ENCODE measurements at regions not wholly inside any gene's neighbourhood (a gene's known extent, or its start where the extent isn't known, plus 50 kb on each side); places are given as distances from the start of the nearest gene placed in this dataset.

DNA sequence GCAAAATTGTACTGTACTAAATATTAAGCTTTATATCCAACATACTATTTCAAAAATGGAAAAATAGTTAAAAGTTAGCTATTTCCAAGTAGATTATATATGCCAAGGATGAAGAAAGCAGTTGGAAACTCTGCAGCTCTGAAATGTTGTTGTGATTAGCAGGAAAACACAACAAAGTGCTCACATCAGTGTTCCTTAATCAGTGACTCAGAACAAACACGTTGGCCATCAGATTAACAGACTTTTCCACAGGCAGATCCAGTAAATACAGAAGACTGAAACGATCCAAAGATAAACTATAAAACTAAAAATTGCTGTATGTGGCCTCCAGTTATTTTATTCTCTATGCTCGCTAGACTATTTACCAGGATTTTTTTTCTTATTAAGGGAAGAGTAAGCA is 99.6 kb upstream of the SEMA3D start:
- Mint-ChIP-seq H3K27me3 (ENCODE audit: insufficient read depth) (no peaks in the 10 kb centered on the region), H3K36me3 (ENCODE audit: low read depth) (no peaks in the 10 kb centered on the region), H3K4me3 (no peak overlapping the region), H3K4me1 (peaks cover 25% of the 10 kb centered on the region), H3K27ac (no peak overlapping the region), H3K9me3 (no peaks in the 10 kb centered on the region)
- peaks cover 3% of the 10 kb centered on the region for H3K9me3 ChIP-seq (ENCODE audit: control insufficient read depth, low read length)
- 67 to 68% methylated on average over 2 to 3 of the region's 3 CpGs for WGBS, 2 experiments (ENCODE audit: insufficient coverage in 1 of 2, insufficient read length in 1 of 2)
- H3K9ac ChIP-seq (ENCODE audit: extremely low read depth, low read length, poor library complexity, severe bottlenecking), result no peak overlapping the region
- TF ChIP-seq, protein P1, sequence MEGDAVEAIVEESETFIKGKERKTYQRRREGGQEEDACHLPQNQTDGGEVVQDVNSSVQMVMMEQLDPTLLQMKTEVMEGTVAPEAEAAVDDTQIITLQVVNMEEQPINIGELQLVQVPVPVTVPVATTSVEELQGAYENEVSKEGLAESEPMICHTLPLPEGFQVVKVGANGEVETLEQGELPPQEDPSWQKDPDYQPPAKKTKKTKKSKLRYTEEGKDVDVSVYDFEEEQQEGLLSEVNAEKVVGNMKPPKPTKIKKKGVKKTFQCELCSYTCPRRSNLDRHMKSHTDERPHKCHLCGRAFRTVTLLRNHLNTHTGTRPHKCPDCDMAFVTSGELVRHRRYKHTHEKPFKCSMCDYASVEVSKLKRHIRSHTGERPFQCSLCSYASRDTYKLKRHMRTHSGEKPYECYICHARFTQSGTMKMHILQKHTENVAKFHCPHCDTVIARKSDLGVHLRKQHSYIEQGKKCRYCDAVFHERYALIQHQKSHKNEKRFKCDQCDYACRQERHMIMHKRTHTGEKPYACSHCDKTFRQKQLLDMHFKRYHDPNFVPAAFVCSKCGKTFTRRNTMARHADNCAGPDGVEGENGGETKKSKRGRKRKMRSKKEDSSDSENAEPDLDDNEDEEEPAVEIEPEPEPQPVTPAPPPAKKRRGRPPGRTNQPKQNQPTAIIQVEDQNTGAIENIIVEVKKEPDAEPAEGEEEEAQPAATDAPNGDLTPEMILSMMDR (conservative IDR thresholded peaks at IDR 0.05), result no peak
- H3K27ac ChIP-seq (ENCODE audit: low read depth, low read length), result no peak overlapping the region
- H3K27me3 ChIP-seq (ENCODE audit: control insufficient read depth, insufficient read depth, low read length, poor library complexity, severe bottlenecking), result no peaks in the 10 kb centered on the region
- no peak overlapping the region for H3K4me3 ChIP-seq (ENCODE audit: low read length)
- no peak for DNase-seq
- no peaks in the 10 kb centered on the region for H3K36me3 ChIP-seq (ENCODE audit: control insufficient read depth, insufficient read depth, low read length)
- H3K4me1 ChIP-seq (ENCODE audit: control insufficient read depth, insufficient read depth, low read length), result peaks cover 8% of the 10 kb centered on the region

DNA sequence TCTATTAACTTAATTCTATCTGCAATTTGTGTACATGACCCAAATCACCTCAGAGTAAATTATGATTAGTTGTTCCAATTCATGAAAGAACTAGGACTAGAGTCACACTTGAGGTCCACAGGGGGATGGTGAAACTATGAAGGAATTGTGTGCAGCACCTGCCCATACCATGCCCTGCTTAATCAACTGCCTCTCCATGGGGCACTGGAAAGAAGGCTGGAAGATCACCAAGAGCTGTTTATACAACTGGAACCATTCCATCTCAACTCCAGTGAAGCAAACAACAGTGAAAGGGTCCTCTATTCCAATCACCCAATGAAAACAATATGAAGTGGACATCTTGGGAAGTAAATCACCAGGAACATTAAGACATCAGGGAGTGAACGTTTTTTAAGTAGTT is 98.7 kb upstream of the SEMA3D start:
- TF ChIP-seq, protein P1 (conservative IDR thresholded peaks at IDR 0.05), result no peak
- Mint-ChIP-seq H3K9me3 (no peaks in the 10 kb centered on the region), H3K27me3 (ENCODE audit: insufficient read depth) (no peaks in the 10 kb centered on the region), H3K4me1 (peaks cover 25% of the 10 kb centered on the region), H3K27ac (peak overlapping the region; percentile 58), H3K36me3 (ENCODE audit: low read depth) (no peaks in the 10 kb centered on the region), H3K4me3 (no peak overlapping the region)
- Histone ChIP-seq H3K36me3 (ENCODE audit: control insufficient read depth, insufficient read depth, low read length) (no peaks in the 10 kb centered on the region), H3K4me3 (ENCODE audit: low read length) (no peak overlapping the region), H3K9me3 (ENCODE audit: control insufficient read depth, low read length) (peaks cover 1% of the 10 kb centered on the region), H3K9ac (ENCODE audit: extremely low read depth, low read length, poor library complexity, severe bottlenecking) (no peak overlapping the region), H3K27ac (ENCODE audit: low read depth, low read length) (no peak overlapping the region), H3K27me3 (ENCODE audit: control insufficient read depth, insufficient read depth, low read length, poor library complexity, severe bottlenecking) (no peaks in the 10 kb centered on the region), H3K4me1 (ENCODE audit: control insufficient read depth, insufficient read depth, low read length) (peaks cover 8% of the 10 kb centered on the region)
- DNase-seq, result no peak
- WGBS, 2 experiments (ENCODE audit: insufficient coverage in 1 of 2, insufficient read length in 1 of 2), result 100% methylated on average over 1 of the region's 1 CpG

- Mint-ChIP-seq H3K27ac (no peak overlapping the region), H3K4me3 (no peak overlapping the region), H3K9me3 (no peaks in the 10 kb centered on the region), H3K36me3 (ENCODE audit: low read depth) (no peaks in the 10 kb centered on the region), H3K4me1 (peaks cover 37% of the 10 kb centered on the region), H3K27me3 (ENCODE audit: insufficient read depth) (no peaks in the 10 kb centered on the region)
- no peak overlapping the region for H3K4me3 ChIP-seq (ENCODE audit: low read length)
- no peak for DNase-seq
- no peak overlapping the region for H3K27ac ChIP-seq (ENCODE audit: low read depth, low read length)
- peaks cover 8% of the 10 kb centered on the region for H3K4me1 ChIP-seq (ENCODE audit: control insufficient read depth, insufficient read depth, low read length)
- no peaks in the 10 kb centered on the region for H3K36me3 ChIP-seq (ENCODE audit: control insufficient read depth, insufficient read depth, low read length)
- H3K9ac ChIP-seq (ENCODE audit: extremely low read depth, low read length, poor library complexity, severe bottlenecking), result no peak overlapping the region
- TF ChIP-seq, protein P1 (conservative IDR thresholded peaks at IDR 0.05), result no peak
- WGBS, 2 experiments (ENCODE audit: insufficient coverage in 1 of 2, insufficient read length in 1 of 2), result 38 to 52% methylated on average over 2 to 4 of the region's 5 CpGs
- H3K27me3 ChIP-seq (ENCODE audit: control insufficient read depth, insufficient read depth, low read length, poor library complexity, severe bottlenecking), result no peaks in the 10 kb centered on the region
- no peaks in the 10 kb centered on the region for H3K9me3 ChIP-seq (ENCODE audit: control insufficient read depth, low read length)
Measured at GRCh38 chr7:85275204-85275603, 88.3 kb upstream of the SEMA3D start.
